ENCODE measurements at regions not wholly inside any gene's neighbourhood (a gene's known extent, or its start where the extent isn't known, plus 50 kb on each side); places are given as distances from the start of the nearest gene placed in this dataset.

DNA sequence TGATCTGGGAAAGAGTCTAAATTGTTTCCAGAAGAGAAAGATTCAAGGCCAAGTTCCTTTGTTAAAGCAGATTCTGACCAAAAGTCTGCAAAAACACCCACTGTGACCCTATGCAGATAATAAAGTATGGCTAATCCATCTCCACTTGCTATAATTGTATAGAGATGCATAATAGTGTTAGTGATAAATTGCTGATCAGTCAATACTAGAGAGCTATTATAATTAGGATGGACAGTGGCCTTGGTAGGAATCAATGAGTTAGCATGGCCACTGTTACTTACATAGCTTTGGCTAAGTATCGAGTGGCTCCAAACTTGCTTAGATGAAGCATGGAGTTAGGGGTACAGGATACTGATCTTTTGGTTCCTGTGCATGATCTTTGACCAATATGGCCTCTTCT lies 683.4 kb upstream of the MEF2C start:
- TF ChIP-seq ZNF274 (IDR thresholded peaks at IDR 0.05; ENCODE audit: low read depth, low read length) (no peak), YY1 (IDR thresholded peaks at IDR 0.05; ENCODE audit: insufficient read depth, insufficient read length) (no peak)

Data from NT2/D1 (cell line).